ENCODE measurements at regions not wholly inside any gene's neighbourhood (a gene's known extent, or its start where the extent isn't known, plus 50 kb on each side); places are given as distances from the start of the nearest gene placed in this dataset.

GRCh38 chr11:29009426-29009825, 901.2 kb downstream of the METTL15 start:
- no peaks in the 10 kb centered on the region for H3K27me3 ChIP-seq (ENCODE audit: low read depth)
- H3K4me3 ChIP-seq: no peak overlapping the region
- TF ChIP-seq, protein P1, sequence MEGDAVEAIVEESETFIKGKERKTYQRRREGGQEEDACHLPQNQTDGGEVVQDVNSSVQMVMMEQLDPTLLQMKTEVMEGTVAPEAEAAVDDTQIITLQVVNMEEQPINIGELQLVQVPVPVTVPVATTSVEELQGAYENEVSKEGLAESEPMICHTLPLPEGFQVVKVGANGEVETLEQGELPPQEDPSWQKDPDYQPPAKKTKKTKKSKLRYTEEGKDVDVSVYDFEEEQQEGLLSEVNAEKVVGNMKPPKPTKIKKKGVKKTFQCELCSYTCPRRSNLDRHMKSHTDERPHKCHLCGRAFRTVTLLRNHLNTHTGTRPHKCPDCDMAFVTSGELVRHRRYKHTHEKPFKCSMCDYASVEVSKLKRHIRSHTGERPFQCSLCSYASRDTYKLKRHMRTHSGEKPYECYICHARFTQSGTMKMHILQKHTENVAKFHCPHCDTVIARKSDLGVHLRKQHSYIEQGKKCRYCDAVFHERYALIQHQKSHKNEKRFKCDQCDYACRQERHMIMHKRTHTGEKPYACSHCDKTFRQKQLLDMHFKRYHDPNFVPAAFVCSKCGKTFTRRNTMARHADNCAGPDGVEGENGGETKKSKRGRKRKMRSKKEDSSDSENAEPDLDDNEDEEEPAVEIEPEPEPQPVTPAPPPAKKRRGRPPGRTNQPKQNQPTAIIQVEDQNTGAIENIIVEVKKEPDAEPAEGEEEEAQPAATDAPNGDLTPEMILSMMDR (IDR thresholded peaks at IDR 0.05; ENCODE audit: borderline replicate concordance): no peak
- H3K36me3 ChIP-seq: no peaks in the 10 kb centered on the region
- no peaks in the 10 kb centered on the region for H3K9me3 ChIP-seq (replicated peaks)
- DNase-seq: no peak
- H3K27ac ChIP-seq (replicated peaks): no peak overlapping the region
- intact Hi-C loops (cut with micrococcal nuclease): no loop called here
- no peaks in the 10 kb centered on the region for H3K4me1 ChIP-seq

DNA sequence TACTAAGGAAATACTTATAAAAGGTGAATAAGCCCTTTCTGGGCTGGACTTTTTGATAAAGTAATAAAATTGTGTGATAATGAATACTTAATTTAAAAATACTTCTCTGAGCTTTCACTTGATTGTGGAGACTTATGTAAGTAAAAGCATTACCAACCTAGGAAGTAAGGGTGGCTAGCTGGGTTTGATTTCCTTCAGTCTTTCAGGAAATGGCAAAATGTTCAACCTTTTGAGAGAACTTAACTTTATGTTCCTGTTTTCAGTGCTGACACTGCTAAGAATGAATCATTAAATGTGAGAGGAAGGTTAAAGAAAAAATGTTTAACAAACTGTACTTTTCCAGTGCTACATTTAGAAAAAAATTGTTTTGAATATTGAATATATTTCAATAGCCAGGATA, 900.3 kb downstream of the METTL15 start:
- Histone ChIP-seq H3K9me3 (replicated peaks) (no peaks in the 10 kb centered on the region), H3K27me3 (ENCODE audit: low read depth) (no peaks in the 10 kb centered on the region), H3K27ac (replicated peaks) (no peak overlapping the region), H3K36me3 (no peaks in the 10 kb centered on the region), H3K4me1 (no peaks in the 10 kb centered on the region), H3K4me3 (no peak overlapping the region)
- TF ChIP-seq, protein P1 (IDR thresholded peaks at IDR 0.05; ENCODE audit: borderline replicate concordance): no peak
- no peak for DNase-seq
- intact Hi-C loops (cut with micrococcal nuclease): no loop called here

DNA sequence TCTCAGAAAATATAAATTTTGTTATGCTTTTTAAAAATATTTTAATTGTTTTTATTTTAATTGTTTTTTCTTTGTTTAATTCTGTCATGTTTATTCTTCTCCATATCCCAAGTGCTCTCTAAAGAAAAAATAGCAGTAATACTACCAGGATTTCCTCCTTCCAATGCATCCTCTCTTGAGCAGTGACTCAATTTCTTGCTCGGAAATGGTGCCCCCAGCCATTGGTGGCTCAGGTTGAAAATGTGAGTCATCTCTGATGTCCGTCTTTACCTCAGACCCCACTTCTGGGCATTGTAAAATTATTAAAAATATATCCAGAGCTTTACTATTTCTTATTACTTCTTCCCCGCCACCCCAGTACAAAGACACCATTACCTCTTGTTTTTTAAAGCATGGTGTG, 898.5 kb downstream of the METTL15 start:
- H3K4me1 ChIP-seq: no peaks in the 10 kb centered on the region
- no peaks in the 10 kb centered on the region for H3K9me3 ChIP-seq (replicated peaks)
- DNase-seq: no peak
- H3K36me3 ChIP-seq: no peaks in the 10 kb centered on the region
- intact Hi-C loops (cut with micrococcal nuclease): no loop called here
- H3K27me3 ChIP-seq (ENCODE audit: low read depth): no peaks in the 10 kb centered on the region
- no peak overlapping the region for H3K4me3 ChIP-seq
- no peak overlapping the region for H3K27ac ChIP-seq (replicated peaks)
- TF ChIP-seq, protein P1 (IDR thresholded peaks at IDR 0.05; ENCODE audit: borderline replicate concordance): no peak

- no peak overlapping the region for H3K4me3 ChIP-seq
- no peaks in the 10 kb centered on the region for H3K36me3 ChIP-seq
- no peak overlapping the region for H3K27ac ChIP-seq (replicated peaks)
- H3K9me3 ChIP-seq (replicated peaks): no peaks in the 10 kb centered on the region
- no peaks in the 10 kb centered on the region for H3K27me3 ChIP-seq (ENCODE audit: low read depth)
- TF ChIP-seq, protein P1 (IDR thresholded peaks at IDR 0.05; ENCODE audit: borderline replicate concordance): no peak
- intact Hi-C loops (cut with micrococcal nuclease): no loop called here
- no peaks in the 10 kb centered on the region for H3K4me1 ChIP-seq
- no peak for DNase-seq
Measured at GRCh38 chr11:29005401-29005980, 897.3 kb downstream of the METTL15 start.

DNA sequence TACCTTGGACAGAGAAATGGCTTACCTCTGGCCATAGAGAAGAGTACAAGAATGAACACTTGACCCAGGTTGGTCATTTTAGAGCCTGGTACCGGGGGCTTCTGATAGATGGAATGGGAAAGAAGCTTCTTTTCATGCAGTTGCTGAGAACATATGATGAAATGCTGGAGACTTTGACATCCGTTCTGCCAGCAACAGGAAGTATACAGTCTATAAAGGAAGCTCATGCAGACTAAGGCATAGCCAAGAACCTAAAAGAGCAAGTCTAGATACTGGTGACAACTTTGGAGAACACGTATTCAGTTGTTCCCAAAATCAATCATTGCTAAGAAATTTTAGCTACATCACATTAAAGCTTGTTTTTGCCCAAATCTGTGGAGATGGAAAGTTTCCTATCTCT, 894.6 kb downstream of the METTL15 start:
- H3K4me1 ChIP-seq: no peaks in the 10 kb centered on the region
- no peak overlapping the region for H3K4me3 ChIP-seq
- intact Hi-C loops (cut with micrococcal nuclease): no loop called here
- TF ChIP-seq, protein P1 (IDR thresholded peaks at IDR 0.05; ENCODE audit: borderline replicate concordance): no peak
- H3K27me3 ChIP-seq (ENCODE audit: low read depth): no peaks in the 10 kb centered on the region
- no peak overlapping the region for H3K27ac ChIP-seq (replicated peaks)
- H3K9me3 ChIP-seq (replicated peaks): no peaks in the 10 kb centered on the region
- no peaks in the 10 kb centered on the region for H3K36me3 ChIP-seq
- no peak for DNase-seq

Measured in left ventricle myocardium inferior (tissue), 1 donor.